ENCODE measurements at regions not wholly inside any gene's neighbourhood (a gene's known extent, or its start where the extent isn't known, plus 50 kb on each side); places are given as distances from the start of the nearest gene placed in this dataset.

GRCh38 chr14:81709681-81710080, 176.0 kb upstream of the SEL1L start:
- DNase-seq (ENCODE audit: low read depth), result no peak
- no peak overlapping the region for H3K4me3 ChIP-seq (ENCODE audit: low read depth, low read length)
- TF ChIP-seq CTCF (IDR thresholded peaks at IDR 0.05; ENCODE audit: control insufficient read depth, extremely low read depth, insufficient read depth), result no peak

GRCh38 chr14:81710232-81710845, 176.7 kb upstream of the SEL1L start:
- TF ChIP-seq CTCF (IDR thresholded peaks at IDR 0.05; ENCODE audit: control insufficient read depth, extremely low read depth, insufficient read depth), result peak; percentile 90
- H3K4me3 ChIP-seq (ENCODE audit: low read depth, low read length), result no peak overlapping the region
- DNase-seq (ENCODE audit: low read depth), result no peak

- TF ChIP-seq CTCF (IDR thresholded peaks at IDR 0.05; ENCODE audit: control insufficient read depth, extremely low read depth, insufficient read depth), result no peak
- no peak for DNase-seq (ENCODE audit: low read depth)
- no peak overlapping the region for H3K4me3 ChIP-seq (ENCODE audit: low read depth, low read length)
These were observed 182.1 kb upstream of the SEL1L start for GRCh38 chr14:81715731-81716130.

GRCh38 chr14:81716953-81717352, 183.3 kb upstream of the SEL1L start:
- no peak overlapping the region for H3K4me3 ChIP-seq (ENCODE audit: low read depth, low read length)
- no peak for TF ChIP-seq CTCF (IDR thresholded peaks at IDR 0.05; ENCODE audit: control insufficient read depth, extremely low read depth, insufficient read depth)
- DNase-seq (ENCODE audit: low read depth), result no peak

- no peak for TF ChIP-seq CTCF (IDR thresholded peaks at IDR 0.05; ENCODE audit: control insufficient read depth, extremely low read depth, insufficient read depth)
- H3K4me3 ChIP-seq (ENCODE audit: low read depth, low read length), result no peak overlapping the region
- no peak for DNase-seq (ENCODE audit: low read depth)
These were observed 190.3 kb upstream of the SEL1L start for GRCh38 chr14:81723956-81724355.

- no peak for TF ChIP-seq CTCF (IDR thresholded peaks at IDR 0.05; ENCODE audit: control insufficient read depth, extremely low read depth, insufficient read depth)
- no peak overlapping the region for H3K4me3 ChIP-seq (ENCODE audit: low read depth, low read length)
- DNase-seq (ENCODE audit: low read depth), result peak; percentile 6
These were observed 193.6 kb upstream of the SEL1L start for GRCh38 chr14:81727218-81727617.

GRCh38 chr14:81728447-81728846, 194.8 kb upstream of the SEL1L start:
- no peak for DNase-seq (ENCODE audit: low read depth)
- no peak for TF ChIP-seq CTCF (IDR thresholded peaks at IDR 0.05; ENCODE audit: control insufficient read depth, extremely low read depth, insufficient read depth)
- no peak overlapping the region for H3K4me3 ChIP-seq (ENCODE audit: low read depth, low read length)

All from LNCaP clone FGC (cell line).